WTC11 (cell line): ENCODE measurements at regions not wholly inside any gene's neighbourhood (a gene's known extent, or its start where the extent isn't known, plus 50 kb on each side); places are given as distances from the start of the nearest gene placed in this dataset.

Experiments
- ATF1 ChIP-seq: sonication (generic); formaldehyde crosslinking; IDR thresholded peaks from 2 replicates; pipeline ENCODE4 v1.8.1; 2023; ENCODE audit warnings: mild to moderate bottlenecking, moderate library complexity, missing genetic modification reagents
- ELF4 ChIP-seq: sonication (generic); formaldehyde crosslinking; IDR thresholded peaks from 2 replicates; pipeline ENCODE4 v1.8.1; 2022; ENCODE audit warnings: low read depth, mild to moderate bottlenecking, moderate library complexity, missing genetic modification reagents
- ESRRA ChIP-seq: sonication (generic); formaldehyde crosslinking; IDR thresholded peaks from 2 replicates; pipeline ENCODE4 v1.8.1; 2022; ENCODE audit warnings: mild to moderate bottlenecking, missing genetic modification reagents, borderline replicate concordance
- ETV6 ChIP-seq: sonication (generic); formaldehyde crosslinking; IDR thresholded peaks from 2 replicates; pipeline ENCODE4 v1.8.1; 2022; ENCODE audit warnings: mild to moderate bottlenecking, missing genetic modification reagents
- MXD4 ChIP-seq: fragments of 250-450 bp; sonication (Bioruptor Pico); IDR thresholded peaks from 2 replicates; pipeline ENCODE4 v1.8.0; 2021; ENCODE audit warnings: mild to moderate bottlenecking, moderate library complexity, borderline replicate concordance
- NR3C1 ChIP-seq: sonication (generic); formaldehyde crosslinking; conservative IDR thresholded peaks from 2 replicates; pipeline ENCODE4 v1.8.1; 2023; ENCODE audit warnings: low read depth, mild to moderate bottlenecking, missing genetic modification reagents
- ZBTB21 ChIP-seq: sonication (generic); formaldehyde crosslinking; IDR thresholded peaks from 2 replicates; pipeline ENCODE4 v1.8.1; 2023; ENCODE audit warnings: mild to moderate bottlenecking, missing genetic modification reagents, borderline replicate concordance
- TF ChIP-seq, protein P1 (sequence below): fragments of 200-600 bp; IDR thresholded peaks from 2 replicates; pipeline ENCODE4 v1.8.0; 2022; ENCODE audit warnings: antibody characterized with exemption
- TF ChIP-seq, protein P2 (sequence below): sonication (generic); formaldehyde crosslinking; IDR thresholded peaks from 2 replicates; pipeline ENCODE4 v1.8.0; 2022; ENCODE audit warnings: mild to moderate bottlenecking, missing genetic modification reagents

DNA sequence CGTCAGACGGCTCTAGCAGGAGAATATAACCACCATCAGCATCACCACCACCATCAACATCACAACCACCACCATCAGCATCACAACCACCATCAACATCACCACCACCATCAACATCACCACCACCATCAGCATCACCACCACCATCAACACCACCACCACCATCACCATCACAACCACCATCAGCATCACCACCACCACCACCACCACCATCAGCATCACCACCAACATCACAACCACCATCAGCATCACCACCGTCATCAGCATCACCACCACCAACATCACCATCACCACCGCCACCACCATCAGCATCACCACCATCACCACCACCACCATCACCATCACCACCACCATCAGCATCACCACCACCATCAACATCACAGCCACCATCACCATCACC is 210.7 kb downstream of the C9orf50 start:
- TF ChIP-seq ESRRA (CRISPR knock-in tag) (no peak), MXD4 (no peak), ELF4 (CRISPR knock-in tag) (no peak), ZBTB21 (no peak), ATF1 (CRISPR knock-in tag) (no peak), ETV6 (CRISPR knock-in tag) (no peak), NR3C1 (CRISPR knock-in tag) (no peak)
- TF ChIP-seq, protein P1, sequence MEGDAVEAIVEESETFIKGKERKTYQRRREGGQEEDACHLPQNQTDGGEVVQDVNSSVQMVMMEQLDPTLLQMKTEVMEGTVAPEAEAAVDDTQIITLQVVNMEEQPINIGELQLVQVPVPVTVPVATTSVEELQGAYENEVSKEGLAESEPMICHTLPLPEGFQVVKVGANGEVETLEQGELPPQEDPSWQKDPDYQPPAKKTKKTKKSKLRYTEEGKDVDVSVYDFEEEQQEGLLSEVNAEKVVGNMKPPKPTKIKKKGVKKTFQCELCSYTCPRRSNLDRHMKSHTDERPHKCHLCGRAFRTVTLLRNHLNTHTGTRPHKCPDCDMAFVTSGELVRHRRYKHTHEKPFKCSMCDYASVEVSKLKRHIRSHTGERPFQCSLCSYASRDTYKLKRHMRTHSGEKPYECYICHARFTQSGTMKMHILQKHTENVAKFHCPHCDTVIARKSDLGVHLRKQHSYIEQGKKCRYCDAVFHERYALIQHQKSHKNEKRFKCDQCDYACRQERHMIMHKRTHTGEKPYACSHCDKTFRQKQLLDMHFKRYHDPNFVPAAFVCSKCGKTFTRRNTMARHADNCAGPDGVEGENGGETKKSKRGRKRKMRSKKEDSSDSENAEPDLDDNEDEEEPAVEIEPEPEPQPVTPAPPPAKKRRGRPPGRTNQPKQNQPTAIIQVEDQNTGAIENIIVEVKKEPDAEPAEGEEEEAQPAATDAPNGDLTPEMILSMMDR, result no peak
- TF ChIP-seq, protein P2, sequence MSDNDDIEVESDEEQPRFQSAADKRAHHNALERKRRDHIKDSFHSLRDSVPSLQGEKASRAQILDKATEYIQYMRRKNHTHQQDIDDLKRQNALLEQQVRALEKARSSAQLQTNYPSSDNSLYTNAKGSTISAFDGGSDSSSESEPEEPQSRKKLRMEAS (CRISPR knock-in tag), result no peak
